HepG2 (cell line): ENCODE measurements at regions not wholly inside any gene's neighbourhood (a gene's known extent, or its start where the extent isn't known, plus 50 kb on each side); places are given as distances from the start of the nearest gene placed in this dataset.

ENCODE experiments used
- CTCF ChIP-seq: sonication (generic); formaldehyde crosslinking; IDR thresholded peaks from 2 replicates; pipeline ENCODE4 v1.5.0; 2020; ENCODE audit warnings: mild to moderate bottlenecking, missing genetic modification reagents, moderate library complexity
- POLR2A ChIP-seq, 2 experiments: IDR thresholded peaks; 2 replicates each; pipeline ENCODE4 v1.6.1; 2011; ENCODE audit warnings: low read depth in 2 of 2, low read length in 2 of 2, mild to moderate bottlenecking in 1 of 2, moderate library complexity in 1 of 2; ENCODE audit not compliant: insufficient read depth in 1 of 2
- PREB ChIP-seq: sonication (generic); formaldehyde crosslinking; IDR thresholded peaks from 2 replicates; pipeline ENCODE4 v1.4.0; 2020; ENCODE audit warnings: missing genetic modification reagents
- STAT5B ChIP-seq: sonication (generic); formaldehyde crosslinking; IDR thresholded peaks from 2 replicates; pipeline ENCODE4 v1.4.0; 2020; ENCODE audit warnings: missing genetic modification reagents
- ZNF329 ChIP-seq: sonication (generic); formaldehyde crosslinking; IDR thresholded peaks from 2 replicates; pipeline ENCODE4 v1.9.0; 2021; ENCODE audit warnings: low read depth, mild to moderate bottlenecking, missing genetic modification reagents

- no peak for TF ChIP-seq STAT5B
- no peak for TF ChIP-seq POLR2A (IDR thresholded peaks at IDR 0.05; ENCODE audit: insufficient read depth in 1 of 2, low read depth in 2 of 2, low read length in 2 of 2)
- TF ChIP-seq ZNF329 (CRISPR knock-in tag) = no peak
- no peak for TF ChIP-seq PREB (CRISPR knock-in tag)
- no peak for TF ChIP-seq CTCF (CRISPR knock-in tag)
Observed at GRCh38 chr13:23081901-23082300, 98.9 kb upstream of the SGCG start.
